ENCODE measurements at regions not wholly inside any gene's neighbourhood (a gene's known extent, or its start where the extent isn't known, plus 50 kb on each side); places are given as distances from the start of the nearest gene placed in this dataset.

DNA sequence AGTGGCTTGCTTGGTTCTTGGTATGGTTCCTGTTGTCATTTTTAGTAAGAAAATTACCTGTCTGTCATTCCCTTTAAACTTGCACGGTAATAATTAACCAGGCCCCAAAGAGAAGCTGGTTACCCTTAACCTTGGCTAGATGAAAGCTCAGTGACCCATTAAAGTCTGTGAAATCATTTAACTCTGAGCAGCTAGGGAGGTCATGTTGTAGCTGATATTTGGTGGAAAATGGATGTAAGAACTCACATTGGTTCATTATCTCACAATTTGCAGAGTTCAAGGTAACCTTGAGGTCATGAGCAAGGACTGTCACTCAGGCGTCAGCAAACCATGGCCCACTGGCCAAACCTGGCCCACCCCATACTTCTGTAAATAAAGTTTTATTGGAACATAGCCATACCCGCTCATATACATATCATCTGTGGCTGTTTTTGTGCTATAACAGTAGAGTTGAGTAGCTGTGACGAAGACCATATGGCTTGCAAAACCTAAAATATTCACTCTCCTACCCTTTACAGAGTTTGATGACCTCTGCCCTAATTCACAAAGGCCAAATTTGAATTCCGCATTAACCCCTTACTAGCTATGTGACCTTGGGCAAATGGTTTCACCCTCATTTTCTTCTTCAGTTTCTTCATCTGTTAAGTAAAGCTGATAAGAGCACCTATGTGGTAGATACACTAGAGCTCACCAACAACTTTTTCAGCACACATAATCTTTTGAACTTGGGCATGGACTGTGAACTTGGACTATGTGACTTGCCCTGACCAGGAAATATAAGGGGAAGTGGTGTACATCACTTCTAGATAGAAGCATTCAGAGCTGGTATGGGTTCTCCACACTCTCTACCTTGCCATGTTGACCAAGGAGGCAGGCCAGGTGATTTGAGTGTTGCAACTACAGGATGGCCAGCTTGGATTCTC, 61.5 kb upstream of the CPEB4 start:
- TF ChIP-seq, protein P1, sequence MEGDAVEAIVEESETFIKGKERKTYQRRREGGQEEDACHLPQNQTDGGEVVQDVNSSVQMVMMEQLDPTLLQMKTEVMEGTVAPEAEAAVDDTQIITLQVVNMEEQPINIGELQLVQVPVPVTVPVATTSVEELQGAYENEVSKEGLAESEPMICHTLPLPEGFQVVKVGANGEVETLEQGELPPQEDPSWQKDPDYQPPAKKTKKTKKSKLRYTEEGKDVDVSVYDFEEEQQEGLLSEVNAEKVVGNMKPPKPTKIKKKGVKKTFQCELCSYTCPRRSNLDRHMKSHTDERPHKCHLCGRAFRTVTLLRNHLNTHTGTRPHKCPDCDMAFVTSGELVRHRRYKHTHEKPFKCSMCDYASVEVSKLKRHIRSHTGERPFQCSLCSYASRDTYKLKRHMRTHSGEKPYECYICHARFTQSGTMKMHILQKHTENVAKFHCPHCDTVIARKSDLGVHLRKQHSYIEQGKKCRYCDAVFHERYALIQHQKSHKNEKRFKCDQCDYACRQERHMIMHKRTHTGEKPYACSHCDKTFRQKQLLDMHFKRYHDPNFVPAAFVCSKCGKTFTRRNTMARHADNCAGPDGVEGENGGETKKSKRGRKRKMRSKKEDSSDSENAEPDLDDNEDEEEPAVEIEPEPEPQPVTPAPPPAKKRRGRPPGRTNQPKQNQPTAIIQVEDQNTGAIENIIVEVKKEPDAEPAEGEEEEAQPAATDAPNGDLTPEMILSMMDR (IDR thresholded peaks at IDR 0.05) = no peak
- Histone ChIP-seq H3K27ac (no peak overlapping the region), H3K4me3 (no peak overlapping the region)
- DNase-seq (ENCODE audit: low spot score) = no peak

DNA sequence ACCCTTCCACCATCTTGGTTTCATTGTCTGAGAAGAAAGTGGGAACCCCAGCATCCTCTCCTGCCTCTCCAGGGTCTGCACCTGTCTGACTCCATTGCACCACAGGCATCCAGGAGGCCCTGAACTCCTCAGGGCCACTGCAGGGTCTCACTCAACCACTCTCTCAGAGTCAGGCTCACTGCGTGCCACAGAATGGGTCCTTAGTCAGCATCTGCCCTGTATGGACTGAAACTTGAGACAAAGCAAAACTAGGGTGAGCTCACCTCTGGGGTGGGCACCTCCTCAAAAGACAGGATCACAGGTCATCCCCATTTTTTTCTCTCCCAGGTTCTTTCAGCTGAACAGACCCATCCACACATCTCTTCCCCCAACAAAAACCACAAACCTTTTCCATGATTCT, 59.2 kb upstream of the CPEB4 start:
- DNase-seq (ENCODE audit: low spot score) = no peak
- no peak overlapping the region for H3K27ac ChIP-seq
- TF ChIP-seq, protein P1 (IDR thresholded peaks at IDR 0.05) = no peak
- H3K4me3 ChIP-seq = no peak overlapping the region

DNA sequence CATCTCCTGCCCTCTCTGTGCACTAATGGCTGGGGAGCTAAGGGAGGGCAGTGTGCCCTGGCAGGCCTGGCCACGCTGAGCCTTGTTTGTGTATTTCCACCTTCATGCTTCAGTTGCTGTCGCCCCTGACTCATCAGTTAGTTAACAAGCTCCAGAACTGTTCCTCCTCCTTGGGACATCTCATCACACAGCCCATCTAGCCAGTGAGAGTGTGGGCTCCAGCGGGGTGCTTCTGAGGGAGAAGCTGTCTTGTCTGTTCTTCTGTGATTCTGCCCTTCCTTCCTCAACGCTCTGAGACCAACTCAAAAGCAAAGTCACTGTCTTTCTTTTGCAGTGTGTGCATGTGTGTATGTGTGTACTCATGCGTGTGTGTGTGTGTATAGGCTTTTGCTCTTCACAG, 58.3 kb upstream of the CPEB4 start:
- TF ChIP-seq, protein P1 (IDR thresholded peaks at IDR 0.05) = no peak
- Histone ChIP-seq H3K27ac (no peak overlapping the region), H3K4me3 (no peak overlapping the region)
- no peak for DNase-seq (ENCODE audit: low spot score)

DNA sequence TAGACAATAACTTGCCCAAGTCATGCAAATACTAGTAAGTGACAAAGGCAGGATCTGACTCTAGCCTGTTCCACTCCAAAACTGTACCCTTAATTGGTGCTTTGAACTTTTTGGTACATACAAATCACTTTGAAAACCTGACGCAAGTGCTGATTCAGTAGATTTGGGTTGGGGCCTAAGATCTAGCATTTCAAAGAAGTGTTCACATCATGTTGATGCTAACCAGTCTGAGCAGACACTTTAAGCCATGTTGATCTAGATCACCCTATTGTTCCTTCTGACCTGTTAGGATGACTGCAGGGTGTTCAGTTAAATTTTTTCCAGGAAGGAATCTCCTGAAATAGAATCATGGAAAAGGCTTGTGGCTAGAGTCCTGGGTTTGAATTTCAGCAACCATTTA, 57.7 kb upstream of the CPEB4 start:
- TF ChIP-seq, protein P1 (IDR thresholded peaks at IDR 0.05) = no peak
- no peak overlapping the region for H3K4me3 ChIP-seq
- H3K27ac ChIP-seq = no peak overlapping the region
- DNase-seq (ENCODE audit: low spot score) = no peak

DNA sequence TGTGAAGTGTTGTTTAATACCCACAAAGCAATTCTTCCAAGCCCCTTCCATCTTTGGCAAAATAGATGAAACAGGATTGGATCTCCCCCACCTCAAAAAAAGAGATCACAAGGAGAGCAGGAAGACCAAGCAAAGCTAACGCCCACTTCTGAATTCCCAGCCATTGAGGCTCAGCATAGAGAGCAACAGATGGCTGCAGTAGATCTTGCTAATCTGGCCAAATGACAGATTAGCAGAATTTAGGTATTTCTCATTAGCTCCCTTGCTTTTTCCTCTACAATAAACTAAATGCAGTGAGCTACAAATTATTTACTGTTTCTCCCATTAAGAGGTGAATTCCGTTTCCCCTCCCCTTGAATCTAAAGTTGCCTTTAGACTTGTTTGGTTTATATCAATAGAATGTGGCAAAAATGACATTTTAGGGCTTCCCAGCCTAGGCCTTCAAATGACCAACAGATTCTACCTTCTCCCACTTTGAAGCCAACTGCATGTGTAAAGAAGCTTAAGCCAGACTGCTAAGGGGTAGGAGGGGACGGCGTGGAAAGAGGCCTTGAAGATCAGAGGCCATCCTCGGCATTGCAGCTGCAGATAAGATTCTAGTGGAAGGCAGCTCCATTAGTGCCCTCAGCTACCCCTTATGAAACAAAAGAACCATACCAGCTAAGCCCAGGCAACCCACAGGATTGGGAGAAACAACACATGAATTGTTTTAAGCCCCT, 56.8 kb upstream of the CPEB4 start:
- DNase-seq (ENCODE audit: low spot score) = no peak
- no peak overlapping the region for H3K27ac ChIP-seq
- TF ChIP-seq, protein P1 (IDR thresholded peaks at IDR 0.05) = no peak
- H3K4me3 ChIP-seq = no peak overlapping the region

DNA sequence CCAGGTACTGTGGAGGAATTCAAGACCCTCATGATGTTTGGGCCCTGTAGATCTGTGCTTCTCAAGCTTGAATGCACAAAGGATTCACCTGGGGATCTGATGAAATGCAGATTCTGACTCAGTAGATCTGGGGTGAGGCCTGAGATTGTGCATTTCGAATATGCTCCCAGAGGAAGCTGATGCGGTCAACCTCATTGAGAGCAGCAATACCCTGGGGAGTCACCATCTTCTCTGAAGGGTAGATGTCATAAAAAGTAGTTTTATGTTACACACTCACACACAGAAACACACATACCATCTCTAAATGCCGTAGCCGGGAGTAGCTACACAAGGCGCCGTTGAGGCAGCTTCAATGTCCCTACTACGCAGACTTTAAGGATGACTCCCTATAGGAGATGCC, 55.8 kb upstream of the CPEB4 start:
- DNase-seq (ENCODE audit: low spot score) = no peak
- TF ChIP-seq, protein P1 (IDR thresholded peaks at IDR 0.05) = no peak
- Histone ChIP-seq H3K4me3 (no peak overlapping the region), H3K27ac (no peak overlapping the region)
